ENCODE measurements at regions not wholly inside any gene's neighbourhood (a gene's known extent, or its start where the extent isn't known, plus 50 kb on each side); places are given as distances from the start of the nearest gene placed in this dataset.

- TF ChIP-seq EZH2phosphoT487 (conservative IDR thresholded peaks at IDR 0.05; ENCODE audit: low read length) (no peak), CTCF (IDR thresholded peaks at IDR 0.05; ENCODE audit: insufficient read depth, low read length, poor library complexity, severe bottlenecking) (no peak)
- Histone ChIP-seq H3K36me3 (ENCODE audit: low read length) (no peaks in the 10 kb centered on the region), H3K9ac (ENCODE audit: low read length) (no peak overlapping the region), H3K9me3 (ENCODE audit: insufficient read depth, low read length) (no peaks in the 10 kb centered on the region), H4K20me1 (ENCODE audit: low read depth, low read length) (no peaks in the 10 kb centered on the region), H3K9me2 (replicated peaks; ENCODE audit: insufficient read depth, low read length) (no peaks in the 10 kb centered on the region), H2AFZ (ENCODE audit: low read depth, low read length, severe bottlenecking) (no peak overlapping the region), H3K4me3 (ENCODE audit: insufficient read depth, low read length, poor library complexity, severe bottlenecking) (no peak overlapping the region), H3K27me3 (ENCODE audit: low read length) (no peaks in the 10 kb centered on the region), H3K27ac (ENCODE audit: low read depth, low read length) (no peak overlapping the region), H3K79me2 (ENCODE audit: insufficient read depth, low read length) (no peaks in the 10 kb centered on the region), H3K4me2 (ENCODE audit: low read depth, low read length, poor library complexity, severe bottlenecking) (no peak overlapping the region), H3F3A (ENCODE audit: insufficient read depth) (no peaks in the 10 kb centered on the region)
Measured at GRCh38 chr3:194785315-194785714, 99.6 kb downstream of the FAM43A start.

- Histone ChIP-seq H3K9me2 (replicated peaks; ENCODE audit: insufficient read depth, low read length) (no peaks in the 10 kb centered on the region), H3K27ac (ENCODE audit: low read depth, low read length) (no peak overlapping the region), H3K4me3 (ENCODE audit: insufficient read depth, low read length, poor library complexity, severe bottlenecking) (no peak overlapping the region), H3K36me3 (ENCODE audit: low read length) (no peaks in the 10 kb centered on the region), H3K27me3 (ENCODE audit: low read length) (no peaks in the 10 kb centered on the region), H3K9ac (ENCODE audit: low read length) (no peak overlapping the region), H3K4me2 (ENCODE audit: low read depth, low read length, poor library complexity, severe bottlenecking) (no peak overlapping the region), H2AFZ (ENCODE audit: low read depth, low read length, severe bottlenecking) (no peak overlapping the region), H3F3A (ENCODE audit: insufficient read depth) (no peaks in the 10 kb centered on the region), H3K79me2 (ENCODE audit: insufficient read depth, low read length) (no peaks in the 10 kb centered on the region), H4K20me1 (ENCODE audit: low read depth, low read length) (no peaks in the 10 kb centered on the region), H3K9me3 (ENCODE audit: insufficient read depth, low read length) (no peaks in the 10 kb centered on the region)
- TF ChIP-seq EZH2phosphoT487 (conservative IDR thresholded peaks at IDR 0.05; ENCODE audit: low read length) (no peak), CTCF (IDR thresholded peaks at IDR 0.05; ENCODE audit: insufficient read depth, low read length, poor library complexity, severe bottlenecking) (no peak)
Measured at GRCh38 chr3:194787072-194787471, 101.4 kb downstream of the FAM43A start.

- no peak overlapping the region for H3K4me3 ChIP-seq (ENCODE audit: insufficient read depth, low read length, poor library complexity, severe bottlenecking)
- no peak for TF ChIP-seq CTCF (IDR thresholded peaks at IDR 0.05; ENCODE audit: insufficient read depth, low read length, poor library complexity, severe bottlenecking)
- TF ChIP-seq EZH2phosphoT487 (conservative IDR thresholded peaks at IDR 0.05; ENCODE audit: low read length) = no peak
- no peak overlapping the region for H3K27ac ChIP-seq (ENCODE audit: low read depth, low read length)
- H3K9ac ChIP-seq (ENCODE audit: low read length) = no peak overlapping the region
- no peaks in the 10 kb centered on the region for H3K79me2 ChIP-seq (ENCODE audit: insufficient read depth, low read length)
- H3K36me3 ChIP-seq (ENCODE audit: low read length) = no peaks in the 10 kb centered on the region
- H3K9me3 ChIP-seq (ENCODE audit: insufficient read depth, low read length) = no peaks in the 10 kb centered on the region
- no peak overlapping the region for H2AFZ ChIP-seq (ENCODE audit: low read depth, low read length, severe bottlenecking)
- no peaks in the 10 kb centered on the region for H4K20me1 ChIP-seq (ENCODE audit: low read depth, low read length)
- H3K4me2 ChIP-seq (ENCODE audit: low read depth, low read length, poor library complexity, severe bottlenecking) = no peak overlapping the region
- no peaks in the 10 kb centered on the region for H3K27me3 ChIP-seq (ENCODE audit: low read length)
- H3F3A ChIP-seq (ENCODE audit: insufficient read depth) = no peaks in the 10 kb centered on the region
- no peaks in the 10 kb centered on the region for H3K9me2 ChIP-seq (replicated peaks; ENCODE audit: insufficient read depth, low read length)
Measured at GRCh38 chr3:194787650-194788049, 102.0 kb downstream of the FAM43A start.

Measured in SU-DHL-6 (cell line).